Skeletal muscle satellite cell (primary cell): ENCODE measurements at regions not wholly inside any gene's neighbourhood (a gene's known extent, or its start where the extent isn't known, plus 50 kb on each side); places are given as distances from the start of the nearest gene placed in this dataset.
"Not testable (repeated sequence)": the region's sequence is repeated elsewhere in the genome, so short reads cannot be mapped to it uniquely, and the experiment has no call there.

Source experiments
- H3K27me3 ChIP-seq: 2 replicates; pipeline ENCODE4 v1.7.0; 2013; ENCODE audit warnings: low read length; ENCODE audit not compliant: control insufficient read depth, insufficient read depth
- H3K36me3 ChIP-seq: 2 replicates; pipeline ENCODE4 v1.7.0; 2013; ENCODE audit warnings: mild to moderate bottlenecking, control low read depth, low read length; ENCODE audit not compliant: insufficient read depth
- H3K4me1 ChIP-seq: 2 replicates; pipeline ENCODE4 v1.7.0; 2013; ENCODE audit warnings: low read length; ENCODE audit not compliant: control insufficient read depth, insufficient read depth
- H3K4me2 ChIP-seq: 2 replicates; pipeline ENCODE4 v1.7.0; 2013; ENCODE audit warnings: mild to moderate bottlenecking, low read length
- H3K4me3 ChIP-seq: 2 replicates; pipeline ENCODE4 v1.7.0; 2013; ENCODE audit warnings: low read length
- H3K9ac ChIP-seq: 2 replicates; pipeline ENCODE4 v1.7.0; 2013; ENCODE audit warnings: mild to moderate bottlenecking, low read depth, low read length, moderate library complexity
- H3K9me3 ChIP-seq: replicated peaks from 2 replicates; pipeline ENCODE4 v1.7.0; 2013; ENCODE audit warnings: mild to moderate bottlenecking, control low read depth, low read length

GRCh38 chr6:145096846-145097245 is 638.5 kb downstream of the EPM2A start:
- Histone ChIP-seq H3K9ac (no peak overlapping the region), H3K9me3 (no peaks in the 10 kb centered on the region), H3K4me3 (no peak overlapping the region), H3K4me1 (no peaks in the 10 kb centered on the region), H3K27me3 (no peaks in the 10 kb centered on the region), H3K4me2 (no peak overlapping the region), H3K36me3 (no peaks in the 10 kb centered on the region)

- not testable (repeated sequence) for H3K4me2 ChIP-seq, H3K9ac ChIP-seq, H3K27me3 ChIP-seq, H3K4me1 ChIP-seq, H3K36me3 ChIP-seq, H3K9me3 ChIP-seq, H3K4me3 ChIP-seq
Observed at GRCh38 chr6:145098127-145098526, 637.2 kb downstream of the EPM2A start.

DNA sequence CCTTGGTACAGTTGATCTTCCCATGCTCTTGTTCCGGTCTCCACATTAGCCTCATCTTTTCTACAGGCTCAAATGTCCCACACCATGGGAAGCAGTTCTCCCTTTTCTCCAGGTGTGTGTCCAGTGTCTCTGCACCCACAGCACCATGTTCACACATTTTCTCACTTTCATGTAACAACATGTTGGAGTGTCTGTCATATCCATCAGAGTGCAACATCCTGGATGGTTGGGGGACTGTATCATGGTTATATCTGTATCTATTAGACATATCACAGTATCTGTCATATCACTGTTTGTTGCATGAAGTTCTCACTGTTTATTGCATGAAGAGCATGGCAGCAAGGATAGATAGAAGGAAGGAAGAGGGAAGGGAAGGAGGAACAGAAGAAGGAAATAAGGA is 635.6 kb downstream of the EPM2A start:
- Histone ChIP-seq H3K9ac (no peak overlapping the region), H3K4me2 (no peak overlapping the region), H3K9me3 (no peaks in the 10 kb centered on the region), H3K4me1 (no peaks in the 10 kb centered on the region), H3K4me3 (no peak overlapping the region), H3K27me3 (no peaks in the 10 kb centered on the region), H3K36me3 (no peaks in the 10 kb centered on the region)

GRCh38 chr6:145110109-145110508 is 625.2 kb downstream of the EPM2A start:
- Histone ChIP-seq H3K4me2 (no peak overlapping the region), H3K9me3 (no peaks in the 10 kb centered on the region), H3K4me1 (no peaks in the 10 kb centered on the region), H3K36me3 (no peaks in the 10 kb centered on the region), H3K4me3 (no peak overlapping the region), H3K9ac (no peak overlapping the region), H3K27me3 (no peaks in the 10 kb centered on the region)

DNA sequence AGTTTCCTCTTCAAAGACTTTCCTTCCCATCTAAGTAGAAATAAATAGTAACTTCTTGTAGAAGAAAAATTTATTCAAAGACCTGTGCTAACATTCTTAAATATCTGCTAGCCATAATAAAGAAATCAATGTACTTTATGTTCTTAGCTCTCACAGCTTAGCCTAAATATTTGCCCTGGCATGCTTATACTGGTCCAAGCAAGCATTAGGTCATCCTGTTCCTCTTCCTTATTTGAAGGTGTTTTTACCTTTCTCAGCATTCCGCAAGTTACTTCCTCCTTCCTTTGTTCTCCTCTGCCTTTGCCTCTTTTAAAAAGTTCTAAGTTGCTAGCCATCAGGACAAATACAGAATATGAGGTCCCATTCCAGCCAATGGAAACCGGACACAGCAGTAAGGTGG is 623.9 kb downstream of the EPM2A start:
- H3K36me3 ChIP-seq, H3K9ac ChIP-seq, H3K4me3 ChIP-seq, H3K4me1 ChIP-seq, H3K4me2 ChIP-seq, H3K9me3 ChIP-seq, H3K27me3 ChIP-seq: not testable (repeated sequence)

DNA sequence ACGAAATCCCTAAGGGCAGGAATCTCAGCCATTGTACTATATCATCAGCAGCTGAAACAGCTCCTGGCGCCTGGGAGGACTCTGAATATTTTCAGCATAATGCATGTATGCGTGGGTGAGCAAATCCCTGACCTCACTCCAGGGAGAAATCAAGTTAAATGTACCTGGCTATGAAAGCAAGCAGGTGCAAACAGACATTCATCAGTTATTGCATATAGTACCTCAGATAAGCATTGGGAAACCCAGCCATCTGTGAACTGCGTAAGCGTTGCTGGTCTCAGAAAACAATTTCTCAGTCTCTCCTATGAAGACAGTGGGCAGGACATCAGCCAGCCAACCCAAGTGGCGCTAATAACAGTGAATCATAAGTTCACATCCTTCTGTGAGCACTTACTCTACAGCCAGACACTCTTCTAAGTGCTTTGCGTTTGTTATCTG is 622.6 kb downstream of the EPM2A start:
- Histone ChIP-seq H3K9ac (no peak overlapping the region), H3K4me1 (no peaks in the 10 kb centered on the region)

DNA sequence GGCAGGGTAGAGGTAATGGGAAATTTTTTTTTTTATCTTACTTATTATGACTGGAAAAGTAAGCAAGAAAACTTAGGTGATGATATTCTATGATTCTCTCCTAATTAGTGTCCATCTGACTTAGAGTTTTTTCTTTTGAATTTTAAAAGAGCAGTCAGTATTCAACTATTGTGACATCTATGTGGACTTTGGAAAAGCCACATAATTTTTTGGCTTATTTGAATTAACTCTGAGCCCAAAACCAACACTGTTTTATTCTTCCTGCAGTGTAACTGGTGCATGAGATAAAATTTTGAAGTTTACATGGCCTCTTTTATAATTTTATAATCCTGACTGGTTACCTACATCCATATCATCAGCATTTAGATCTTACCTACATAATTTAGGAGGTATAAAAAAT is 619.7 kb downstream of the EPM2A start:
- no peaks in the 10 kb centered on the region for H3K36me3 ChIP-seq
- H3K9me3 ChIP-seq, result no peaks in the 10 kb centered on the region
- no peaks in the 10 kb centered on the region for H3K4me1 ChIP-seq
- no peak overlapping the region for H3K4me3 ChIP-seq
- H3K27me3 ChIP-seq, result no peaks in the 10 kb centered on the region
- no peak overlapping the region for H3K9ac ChIP-seq
- no peak overlapping the region for H3K4me2 ChIP-seq

More for the DNA sequence above, 622.6 kb downstream of the EPM2A start:
- Histone ChIP-seq H3K36me3 (no peaks in the 10 kb centered on the region), H3K9me3 (no peaks in the 10 kb centered on the region), H3K4me3 (no peak overlapping the region), H3K4me2 (no peak overlapping the region), H3K27me3 (no peaks in the 10 kb centered on the region)

DNA sequence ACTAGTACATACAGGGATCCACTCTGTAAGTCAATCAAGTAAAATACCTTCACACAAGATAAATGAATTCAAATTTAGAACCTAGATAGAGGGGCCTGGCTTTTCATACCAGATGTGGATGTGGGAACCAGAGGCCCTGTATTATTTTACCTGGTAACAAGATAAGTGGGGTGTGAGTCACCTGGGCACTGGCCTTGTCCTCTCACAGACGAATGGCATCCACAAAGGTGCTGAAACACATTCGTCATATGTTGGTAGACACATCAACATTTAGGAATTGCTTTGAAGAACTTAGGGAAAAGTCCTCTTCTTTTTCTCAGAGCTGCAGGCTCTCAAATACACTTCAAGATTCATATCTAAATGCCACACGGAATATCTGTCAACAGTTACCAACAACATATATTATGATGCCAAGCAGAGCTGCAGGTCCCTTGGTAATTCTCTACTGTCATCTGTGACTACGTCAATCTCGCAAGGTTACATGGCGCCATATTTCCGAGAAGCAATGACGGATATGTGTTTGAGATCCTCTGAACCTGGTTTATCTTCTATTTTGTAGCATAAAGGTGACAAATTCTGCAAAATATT is 618.6 kb downstream of the EPM2A start:
- no peak overlapping the region for H3K4me3 ChIP-seq
- no peaks in the 10 kb centered on the region for H3K4me1 ChIP-seq
- no peak overlapping the region for H3K4me2 ChIP-seq
- H3K36me3 ChIP-seq, result no peaks in the 10 kb centered on the region
- no peaks in the 10 kb centered on the region for H3K27me3 ChIP-seq
- no peaks in the 10 kb centered on the region for H3K9me3 ChIP-seq
- H3K9ac ChIP-seq, result no peak overlapping the region

DNA sequence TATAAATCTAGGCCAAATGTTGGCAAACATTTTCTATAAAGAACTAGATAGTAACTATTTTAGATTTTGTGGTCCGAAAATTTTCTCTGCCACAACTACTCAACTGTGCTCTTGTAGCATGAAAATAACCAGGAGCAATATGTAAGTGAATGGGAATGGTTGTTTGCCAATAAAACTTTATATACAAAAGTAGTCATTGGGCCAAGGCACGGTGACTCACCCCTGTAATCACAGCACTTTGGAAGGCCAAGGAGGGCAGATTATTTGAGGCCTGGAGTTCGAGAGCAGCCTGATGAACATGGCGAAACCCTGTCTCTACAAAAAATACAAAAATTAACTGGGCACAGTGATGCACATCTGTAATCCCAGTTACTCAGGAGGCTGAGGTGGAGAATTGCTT is 617.1 kb downstream of the EPM2A start:
- no peaks in the 10 kb centered on the region for H3K27me3 ChIP-seq
- H3K4me1 ChIP-seq, result no peaks in the 10 kb centered on the region
- no peak overlapping the region for H3K4me3 ChIP-seq
- no peaks in the 10 kb centered on the region for H3K9me3 ChIP-seq
- H3K36me3 ChIP-seq, result no peaks in the 10 kb centered on the region
- no peak overlapping the region for H3K4me2 ChIP-seq
- H3K9ac ChIP-seq, result no peak overlapping the region

DNA sequence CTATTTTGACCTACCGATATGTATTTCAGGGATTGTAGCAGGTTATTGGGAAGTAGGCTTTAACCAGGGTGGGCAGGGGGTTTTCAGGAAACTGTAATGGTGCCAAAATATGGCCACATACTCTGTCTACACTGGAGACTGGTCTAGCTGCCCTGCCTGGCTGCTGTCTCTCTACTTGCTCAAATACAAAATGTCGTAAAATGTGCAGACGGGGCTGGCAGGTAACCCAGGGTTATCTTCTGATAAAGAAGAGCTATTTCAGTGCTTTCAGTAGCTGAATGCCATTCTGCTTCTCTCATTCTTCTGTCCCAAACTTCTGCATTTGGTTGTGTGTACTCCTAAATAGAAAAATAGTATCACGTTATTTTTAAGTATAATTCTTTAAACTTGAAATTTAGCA is 616.2 kb downstream of the EPM2A start:
- Histone ChIP-seq H3K9me3 (no peaks in the 10 kb centered on the region), H3K36me3 (no peaks in the 10 kb centered on the region), H3K9ac (no peak overlapping the region), H3K4me1 (no peaks in the 10 kb centered on the region), H3K4me2 (no peak overlapping the region), H3K4me3 (no peak overlapping the region), H3K27me3 (no peaks in the 10 kb centered on the region)

- H3K9ac ChIP-seq, result no peak overlapping the region
- no peaks in the 10 kb centered on the region for H3K9me3 ChIP-seq
- H3K4me1 ChIP-seq, result no peaks in the 10 kb centered on the region
- no peak overlapping the region for H3K4me2 ChIP-seq
- H3K27me3 ChIP-seq, result no peaks in the 10 kb centered on the region
- H3K36me3 ChIP-seq, result no peaks in the 10 kb centered on the region
- no peak overlapping the region for H3K4me3 ChIP-seq
Observed at GRCh38 chr6:145132709-145133108, 602.6 kb downstream of the EPM2A start.

GRCh38 chr6:145135702-145136101 is 599.6 kb downstream of the EPM2A start:
- Histone ChIP-seq H3K36me3 (no peaks in the 10 kb centered on the region), H3K4me1 (no peaks in the 10 kb centered on the region), H3K27me3 (no peaks in the 10 kb centered on the region), H3K9me3 (no peaks in the 10 kb centered on the region), H3K4me3 (no peak overlapping the region), H3K4me2 (no peak overlapping the region), H3K9ac (no peak overlapping the region)
